GM23338 (cell line): ENCODE measurements at regions not wholly inside any gene's neighbourhood (a gene's known extent, or its start where the extent isn't known, plus 50 kb on each side); places are given as distances from the start of the nearest gene placed in this dataset.

Experiments used
- ATAC-seq: fragments of 200-7000 bp; cut with Tn5 transposase; 3 replicates; pipeline ENCODE4 v1.9.1; 2020
- DNase-seq: peaks from one replicate; pipeline ENCODE4 v3.0.0-alpha.2; 2015; ENCODE audit warnings: low spot score
- H2AFZ ChIP-seq: fragments of 200-600 bp; sonication (generic); 2 replicates; pipeline ENCODE4 v1.8.0; 2016; ENCODE audit warnings: antibody characterized with exemption, mild to moderate bottlenecking, moderate library complexity
- H3F3A ChIP-seq: fragments of 200-600 bp; sonication (generic); replicated peaks from 2 replicates; pipeline ENCODE4 v1.8.0; 2017; ENCODE audit warnings: antibody characterized with exemption, mixed run types, low read depth
- H3K27ac ChIP-seq: fragments of 200-600 bp; sonication (generic); 2 replicates; pipeline ENCODE4 v1.6.1; 2016; ENCODE audit warnings: low read depth
- H3K27me3 ChIP-seq: fragments of 200-600 bp; sonication (generic); 2 replicates; pipeline ENCODE4 v1.8.0; 2016; ENCODE audit warnings: mild to moderate bottlenecking, mixed run types, moderate library complexity; ENCODE audit not compliant: insufficient read depth
- H3K36me3 ChIP-seq: fragments of 200-600 bp; sonication (generic); 2 replicates; pipeline ENCODE4 v1.8.0; 2016; ENCODE audit warnings: mild to moderate bottlenecking; ENCODE audit not compliant: insufficient read depth
- H3K4me1 ChIP-seq: fragments of 200-600 bp; sonication (generic); 2 replicates; pipeline ENCODE4 v1.8.0; 2016; ENCODE audit warnings: mild to moderate bottlenecking, moderate library complexity; ENCODE audit not compliant: insufficient read depth
- H3K4me2 ChIP-seq: fragments of 200-600 bp; sonication (generic); 2 replicates; pipeline ENCODE4 v1.7.1; 2017; ENCODE audit warnings: mixed run types
- H3K4me3 ChIP-seq: fragments of 200-600 bp; sonication (generic); 2 replicates; pipeline ENCODE4 v1.6.1; 2016; ENCODE audit warnings: mixed run types
- H3K79me2 ChIP-seq: fragments of 200-600 bp; sonication (generic); replicated peaks from 2 replicates; pipeline ENCODE4 v1.8.0; 2017; ENCODE audit warnings: mild to moderate bottlenecking; ENCODE audit not compliant: insufficient read depth
- H3K9me2 ChIP-seq: fragments of 200-600 bp; sonication (generic); 2 replicates; pipeline ENCODE4 v1.8.0; 2017; ENCODE audit not compliant: insufficient read depth
- H4K20me1 ChIP-seq: fragments of 200-600 bp; sonication (generic); replicated peaks from 2 replicates; pipeline ENCODE4 v1.8.0; 2017; ENCODE audit warnings: mild to moderate bottlenecking; ENCODE audit not compliant: insufficient read depth
- H3K27ac Mint-ChIP-seq: 2 replicates; pipeline ENCODE4 v1.8.0; 2020; ENCODE audit warnings: inconsistent platforms, mild to moderate bottlenecking, moderate library complexity, mixed read lengths
- H3K27me3 Mint-ChIP-seq: 3 replicates; pipeline ENCODE4 v1.8.0; 2022; ENCODE audit warnings: low read depth, mild to moderate bottlenecking, moderate library complexity, mixed read lengths, inconsistent platforms; ENCODE audit not compliant: insufficient read depth, poor library complexity
- H3K36me3 Mint-ChIP-seq: 3 replicates; pipeline ENCODE4 v1.8.0; 2021; ENCODE audit warnings: low read depth, mild to moderate bottlenecking, inconsistent platforms, moderate library complexity, mixed read lengths
- H3K4me1 Mint-ChIP-seq: 3 replicates; pipeline ENCODE4 v1.8.0; 2020; ENCODE audit warnings: mild to moderate bottlenecking, inconsistent platforms, mixed read lengths
- H3K4me3 Mint-ChIP-seq: 3 replicates; pipeline ENCODE4 v1.8.0; 2021; ENCODE audit warnings: moderate library complexity, mild to moderate bottlenecking, inconsistent platforms, mixed read lengths
- H3K9me3 Mint-ChIP-seq: 3 replicates; pipeline ENCODE4 v1.8.0; 2020; ENCODE audit warnings: moderate library complexity, mild to moderate bottlenecking, inconsistent platforms, mixed read lengths
- EZH2phosphoT487 ChIP-seq: fragments of 200-600 bp; sonication (generic); IDR thresholded peaks from one replicate; pipeline ENCODE4 v1.8.1; 2018; ENCODE audit warnings: antibody characterized with exemption; ENCODE audit not compliant: unreplicated experiment
- JUNB ChIP-seq: IDR thresholded peaks from one replicate; pipeline ENCODE4 v1.6.1; 2016; ENCODE audit warnings: antibody characterized with exemption; ENCODE audit not compliant: unreplicated experiment
- NANOG ChIP-seq: IDR thresholded peaks from 2 replicates; pipeline ENCODE4 v1.6.1; 2016; ENCODE audit warnings: antibody characterized with exemption, borderline replicate concordance
- POLR2AphosphoS5 ChIP-seq: IDR thresholded peaks from 2 replicates; pipeline ENCODE4 v1.6.1; 2016; ENCODE audit warnings: antibody characterized with exemption, low read depth
- ZNF331 ChIP-seq: fragments of 250-450 bp; sonication (Bioruptor Pico); IDR thresholded peaks from 2 replicates; pipeline ENCODE4 v1.5.0; 2020; ENCODE audit warnings: low read depth, mild to moderate bottlenecking, moderate library complexity
- TF ChIP-seq, protein P1 (sequence below): fragments of 250-450 bp; sonication (Bioruptor Pico); IDR thresholded peaks from 2 replicates; pipeline ENCODE4 v1.5.0; 2020; ENCODE audit warnings: mild to moderate bottlenecking, moderate library complexity
- TF ChIP-seq, protein P2 (sequence below): IDR thresholded peaks from 2 replicates; pipeline ENCODE4 v1.6.1; 2016; ENCODE audit warnings: antibody characterized with exemption

DNA sequence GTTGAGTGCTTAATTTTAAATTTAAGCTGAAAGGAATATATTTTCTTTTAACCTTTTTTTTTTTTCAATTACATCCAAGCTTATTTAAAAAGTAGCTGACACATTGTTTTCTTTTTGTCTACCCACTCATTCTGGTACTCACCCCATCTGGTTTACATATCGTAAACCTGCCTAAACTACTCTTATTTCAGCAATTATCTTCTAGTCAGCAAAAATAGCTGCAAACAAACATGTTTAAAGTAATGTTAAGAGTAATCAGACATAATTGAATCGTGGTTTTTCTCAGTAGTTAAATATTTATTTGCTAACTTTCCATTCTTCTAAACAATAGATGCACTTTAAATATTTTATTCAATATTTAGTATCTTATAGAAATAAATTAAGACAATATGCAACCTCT is 492.7 kb upstream of the MGAT4C start (continued):
- TF ChIP-seq, protein P1, sequence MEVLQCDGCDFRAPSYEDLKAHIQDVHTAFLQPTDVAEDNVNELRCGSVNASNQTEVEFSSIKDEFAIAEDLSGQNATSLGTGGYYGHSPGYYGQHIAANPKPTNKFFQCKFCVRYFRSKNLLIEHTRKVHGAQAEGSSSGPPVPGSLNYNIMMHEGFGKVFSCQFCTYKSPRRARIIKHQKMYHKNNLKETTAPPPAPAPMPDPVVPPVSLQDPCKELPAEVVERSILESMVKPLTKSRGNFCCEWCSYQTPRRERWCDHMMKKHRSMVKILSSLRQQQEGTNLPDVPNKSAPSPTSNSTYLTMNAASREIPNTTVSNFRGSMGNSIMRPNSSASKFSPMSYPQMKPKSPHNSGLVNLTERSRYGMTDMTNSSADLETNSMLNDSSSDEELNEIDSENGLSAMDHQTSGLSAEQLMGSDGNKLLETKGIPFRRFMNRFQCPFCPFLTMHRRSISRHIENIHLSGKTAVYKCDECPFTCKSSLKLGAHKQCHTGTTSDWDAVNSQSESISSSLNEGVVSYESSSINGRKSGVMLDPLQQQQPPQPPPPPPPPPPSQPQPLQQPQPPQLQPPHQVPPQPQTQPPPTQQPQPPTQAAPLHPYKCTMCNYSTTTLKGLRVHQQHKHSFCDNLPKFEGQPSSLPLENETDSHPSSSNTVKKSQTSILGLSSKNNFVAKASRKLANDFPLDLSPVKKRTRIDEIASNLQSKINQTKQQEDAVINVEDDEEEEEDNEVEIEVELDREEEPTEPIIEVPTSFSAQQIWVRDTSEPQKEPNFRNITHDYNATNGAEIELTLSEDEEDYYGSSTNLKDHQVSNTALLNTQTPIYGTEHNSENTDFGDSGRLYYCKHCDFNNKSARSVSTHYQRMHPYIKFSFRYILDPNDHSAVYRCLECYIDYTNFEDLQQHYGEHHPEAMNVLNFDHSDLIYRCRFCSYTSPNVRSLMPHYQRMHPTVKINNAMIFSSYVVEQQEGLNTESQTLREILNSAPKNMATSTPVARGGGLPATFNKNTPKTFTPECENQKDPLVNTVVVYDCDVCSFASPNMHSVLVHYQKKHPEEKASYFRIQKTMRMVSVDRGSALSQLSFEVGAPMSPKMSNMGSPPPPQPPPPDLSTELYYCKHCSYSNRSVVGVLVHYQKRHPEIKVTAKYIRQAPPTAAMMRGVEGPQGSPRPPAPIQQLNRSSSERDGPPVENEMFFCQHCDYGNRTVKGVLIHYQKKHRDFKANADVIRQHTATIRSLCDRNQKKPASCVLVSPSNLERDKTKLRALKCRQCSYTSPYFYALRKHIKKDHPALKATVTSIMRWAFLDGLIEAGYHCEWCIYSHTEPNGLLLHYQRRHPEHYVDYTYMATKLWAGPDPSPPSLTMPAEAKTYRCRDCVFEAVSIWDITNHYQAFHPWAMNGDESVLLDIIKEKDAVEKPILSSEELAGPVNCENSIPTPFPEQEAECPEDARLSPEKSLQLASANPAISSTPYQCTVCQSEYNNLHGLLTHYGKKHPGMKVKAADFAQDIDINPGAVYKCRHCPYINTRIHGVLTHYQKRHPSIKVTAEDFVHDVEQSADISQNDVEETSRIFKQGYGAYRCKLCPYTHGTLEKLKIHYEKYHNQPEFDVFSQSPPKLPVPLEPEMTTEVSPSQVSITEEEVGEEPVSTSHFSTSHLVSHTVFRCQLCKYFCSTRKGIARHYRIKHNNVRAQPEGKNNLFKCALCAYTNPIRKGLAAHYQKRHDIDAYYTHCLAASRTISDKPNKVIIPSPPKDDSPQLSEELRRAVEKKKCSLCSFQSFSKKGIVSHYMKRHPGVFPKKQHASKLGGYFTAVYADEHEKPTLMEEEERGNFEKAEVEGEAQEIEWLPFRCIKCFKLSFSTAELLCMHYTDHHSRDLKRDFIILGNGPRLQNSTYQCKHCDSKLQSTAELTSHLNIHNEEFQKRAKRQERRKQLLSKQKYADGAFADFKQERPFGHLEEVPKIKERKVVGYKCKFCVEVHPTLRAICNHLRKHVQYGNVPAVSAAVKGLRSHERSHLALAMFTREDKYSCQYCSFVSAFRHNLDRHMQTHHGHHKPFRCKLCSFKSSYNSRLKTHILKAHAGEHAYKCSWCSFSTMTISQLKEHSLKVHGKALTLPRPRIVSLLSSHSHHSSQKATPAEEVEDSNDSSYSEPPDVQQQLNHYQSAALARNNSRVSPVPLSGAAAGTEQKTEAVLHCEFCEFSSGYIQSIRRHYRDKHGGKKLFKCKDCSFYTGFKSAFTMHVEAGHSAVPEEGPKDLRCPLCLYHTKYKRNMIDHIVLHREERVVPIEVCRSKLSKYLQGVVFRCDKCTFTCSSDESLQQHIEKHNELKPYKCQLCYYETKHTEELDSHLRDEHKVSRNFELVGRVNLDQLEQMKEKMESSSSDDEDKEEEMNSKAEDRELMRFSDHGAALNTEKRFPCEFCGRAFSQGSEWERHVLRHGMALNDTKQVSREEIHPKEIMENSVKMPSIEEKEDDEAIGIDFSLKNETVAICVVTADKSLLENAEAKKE (CRISPR knock-in tag) = no peak

DNA sequence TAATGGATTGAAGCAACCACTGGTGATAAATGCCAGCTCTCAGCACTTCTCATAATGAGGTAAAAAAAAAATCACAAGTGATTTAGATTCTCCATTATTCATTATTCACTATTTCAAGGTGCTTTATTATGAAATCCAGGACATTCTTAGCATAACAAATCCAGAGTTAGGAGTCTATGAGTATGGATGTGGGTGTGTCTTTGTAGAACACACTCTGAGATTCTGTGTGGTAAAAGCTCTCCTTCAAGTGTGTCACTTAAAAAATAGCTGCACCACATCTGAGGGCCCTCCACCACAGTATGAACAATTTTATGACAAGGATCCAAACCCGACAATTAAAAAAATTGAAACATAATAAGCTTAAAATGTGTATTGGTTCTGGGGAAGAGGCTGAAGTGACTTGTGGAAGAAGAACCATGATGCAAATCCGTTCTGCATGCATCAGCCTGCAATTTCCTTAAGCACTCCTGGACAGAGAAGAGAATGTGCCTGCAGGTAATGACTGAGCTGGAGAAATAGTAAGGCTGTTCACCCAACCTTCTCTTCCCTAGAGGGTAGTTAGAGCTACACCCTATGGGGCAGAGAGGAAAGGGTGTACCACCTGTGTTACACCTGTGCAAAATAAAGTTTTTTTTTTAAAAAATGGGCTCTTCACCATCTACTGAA is 488.5 kb upstream of the MGAT4C start:
- no peak overlapping the region for H3K4me3 Mint-ChIP-seq
- Histone ChIP-seq H3K36me3 (no peaks in the 10 kb centered on the region), H3K4me3 (no peak overlapping the region), H2AFZ (no peak overlapping the region), H3F3A (no peaks in the 10 kb centered on the region), H3K27ac (no peak overlapping the region), H3K4me2 (no peak overlapping the region), H3K9me2 (no peaks in the 10 kb centered on the region), H4K20me1 (no peaks in the 10 kb centered on the region), H3K4me1 (no peaks in the 10 kb centered on the region), H3K27me3 (no peaks in the 10 kb centered on the region), H3K79me2 (no peaks in the 10 kb centered on the region)
- DNase-seq (no peak), ATAC-seq (no peak)
- H3K27ac Mint-ChIP-seq = no peak overlapping the region
- H3K9me3 Mint-ChIP-seq = no peaks in the 10 kb centered on the region
- peaks cover 8% of the 10 kb centered on the region; the same call in 1 of the 3 replicates for H3K4me1 Mint-ChIP-seq
- H3K27me3 Mint-ChIP-seq = no peaks in the 10 kb centered on the region
- no peaks in the 10 kb centered on the region for H3K36me3 Mint-ChIP-seq
- TF ChIP-seq, protein P2, sequence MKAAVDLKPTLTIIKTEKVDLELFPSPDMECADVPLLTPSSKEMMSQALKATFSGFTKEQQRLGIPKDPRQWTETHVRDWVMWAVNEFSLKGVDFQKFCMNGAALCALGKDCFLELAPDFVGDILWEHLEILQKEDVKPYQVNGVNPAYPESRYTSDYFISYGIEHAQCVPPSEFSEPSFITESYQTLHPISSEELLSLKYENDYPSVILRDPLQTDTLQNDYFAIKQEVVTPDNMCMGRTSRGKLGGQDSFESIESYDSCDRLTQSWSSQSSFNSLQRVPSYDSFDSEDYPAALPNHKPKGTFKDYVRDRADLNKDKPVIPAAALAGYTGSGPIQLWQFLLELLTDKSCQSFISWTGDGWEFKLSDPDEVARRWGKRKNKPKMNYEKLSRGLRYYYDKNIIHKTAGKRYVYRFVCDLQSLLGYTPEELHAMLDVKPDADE = no peak
- TF ChIP-seq ZNF331 (CRISPR knock-in tag) (no peak), JUNB (no peak), NANOG (no peak), POLR2AphosphoS5 (no peak), EZH2phosphoT487 (no peak)
- TF ChIP-seq, protein P1 (CRISPR knock-in tag) = no peak
